OCI-LY3 (cell line): ENCODE measurements at regions not wholly inside any gene's neighbourhood (a gene's known extent, or its start where the extent isn't known, plus 50 kb on each side); places are given as distances from the start of the nearest gene placed in this dataset.

ENCODE experiments used
- H2AFZ ChIP-seq: fragments of 200-600, 300-600 bp; shearing (Covaris generic); 2 replicates; pipeline ENCODE4 v1.6.0; 2014; ENCODE audit warnings: antibody characterized with exemption, low read depth, low read length
- H3K27ac ChIP-seq: fragments of 200-600, 300-600 bp; sonication (generic); 2 replicates; pipeline ENCODE4 v1.5.1; 2014; ENCODE audit warnings: mild to moderate bottlenecking, low read length, moderate library complexity, mixed read lengths
- H3K27me3 ChIP-seq: fragments of 200-600, 300-600 bp; sonication (generic); 2 replicates; pipeline ENCODE4 v1.6.1; 2014; ENCODE audit warnings: low read depth, low read length, mixed read lengths
- H3K36me3 ChIP-seq: fragments of 200-600, 300-600 bp; sonication (generic); replicated peaks from 2 replicates; pipeline ENCODE3; 2014; ENCODE audit warnings: low read depth, low read length, mixed read lengths
- H3K4me1 ChIP-seq: fragments of 300-600, 200-600 bp; sonication (generic); 2 replicates; pipeline ENCODE4 v1.6.1; 2014; ENCODE audit warnings: low read length, mixed read lengths
- H3K4me2 ChIP-seq: fragments of 200-600, 300-600 bp; sonication (generic); 2 replicates; pipeline ENCODE4 v1.6.1; 2014; ENCODE audit warnings: low read length, mixed read lengths
- H3K4me3 ChIP-seq: fragments of 300-600, 200-600 bp; sonication (generic); 2 replicates; pipeline ENCODE4 v1.5.1; 2014; ENCODE audit warnings: antibody characterized with exemption, mild to moderate bottlenecking, low read length, moderate library complexity
- H3K79me2 ChIP-seq: fragments of 300-600, 200-600 bp; shearing (Covaris generic); 2 replicates; pipeline ENCODE4 v1.6.1; 2014; ENCODE audit warnings: mild to moderate bottlenecking, low read length, mixed read lengths
- H3K9ac ChIP-seq: fragments of 300-600, 200-600 bp; shearing (Covaris generic); 2 replicates; pipeline ENCODE4 v1.6.0; 2014; ENCODE audit warnings: mild to moderate bottlenecking, low read length, moderate library complexity
- H3K9me3 ChIP-seq: fragments of 200-600, 300-600 bp; shearing (Covaris generic); 2 replicates; pipeline ENCODE4 v1.6.1; 2014; ENCODE audit warnings: low read length, mixed read lengths; ENCODE audit not compliant: insufficient read depth
- H4K20me1 ChIP-seq: fragments of 200-600, 300-600 bp; sonication (generic); 2 replicates; pipeline ENCODE4 v1.6.1; 2016; ENCODE audit warnings: low read length, mixed read lengths; ENCODE audit not compliant: insufficient read depth
- CTCF ChIP-seq: fragments of 200-600, 300-600 bp; sonication (generic); IDR thresholded peaks from 2 replicates; pipeline ENCODE4 v1.5.1; 2014; ENCODE audit warnings: antibody characterized with exemption, low read length, low read depth
- EZH2phosphoT487 ChIP-seq: fragments of 200-600 bp; shearing (Covaris generic); IDR thresholded peaks from 2 replicates; pipeline ENCODE4 v1.6.1; 2018; ENCODE audit warnings: antibody characterized with exemption, mixed run types, low read depth

GRCh38 chr1:234917495-234918180, 211.0 kb downstream of the TOMM20 start:
- Histone ChIP-seq H2AFZ (no peak overlapping the region), H3K4me2 (no peak overlapping the region), H3K4me3 (no peak overlapping the region), H3K4me1 (peaks cover 2% of the 10 kb centered on the region; the same call in 1 of the 2 replicates), H4K20me1 (no peaks in the 10 kb centered on the region), H3K9me3 (no peaks in the 10 kb centered on the region), H3K9ac (no peak overlapping the region), H3K79me2 (no peaks in the 10 kb centered on the region), H3K27me3 (no peaks in the 10 kb centered on the region), H3K36me3 (no peaks in the 10 kb centered on the region), H3K27ac (no peak overlapping the region)
- TF ChIP-seq CTCF: no peak
- TF ChIP-seq EZH2phosphoT487: no peak

- no peaks in the 10 kb centered on the region for H4K20me1 ChIP-seq
- H3K9ac ChIP-seq: no peak overlapping the region
- H3K36me3 ChIP-seq: no peaks in the 10 kb centered on the region
- TF ChIP-seq CTCF: no peak
- TF ChIP-seq EZH2phosphoT487: no peak
- no peak overlapping the region for H2AFZ ChIP-seq
- no peaks in the 10 kb centered on the region for H3K9me3 ChIP-seq
- no peak overlapping the region for H3K4me2 ChIP-seq
- no peaks in the 10 kb centered on the region for H3K27me3 ChIP-seq
- H3K79me2 ChIP-seq: no peaks in the 10 kb centered on the region
- H3K4me3 ChIP-seq: no peak overlapping the region
- H3K27ac ChIP-seq: no peak overlapping the region
- peaks cover 5% of the 10 kb centered on the region; the same call in 1 of the 2 replicates for H3K4me1 ChIP-seq
Measured at GRCh38 chr1:234916840-234917239, 211.8 kb downstream of the TOMM20 start.

- Histone ChIP-seq H3K9ac (no peak overlapping the region), H3K4me3 (no peak overlapping the region), H3K4me1 (peaks cover 5% of the 10 kb centered on the region; the same call in 1 of the 2 replicates), H3K79me2 (no peaks in the 10 kb centered on the region), H3K36me3 (no peaks in the 10 kb centered on the region), H3K27ac (no peak overlapping the region), H3K4me2 (no peak overlapping the region), H4K20me1 (no peaks in the 10 kb centered on the region), H3K9me3 (no peaks in the 10 kb centered on the region), H2AFZ (no peak overlapping the region), H3K27me3 (no peaks in the 10 kb centered on the region)
- TF ChIP-seq EZH2phosphoT487 (no peak), CTCF (no peak)
Measured at GRCh38 chr1:234915924-234916675, 212.5 kb downstream of the TOMM20 start.

GRCh38 chr1:234914606-234915290, 213.9 kb downstream of the TOMM20 start:
- H3K79me2 ChIP-seq: no peaks in the 10 kb centered on the region
- no peak overlapping the region for H3K4me3 ChIP-seq
- no peak for TF ChIP-seq EZH2phosphoT487
- TF ChIP-seq CTCF: no peak
- no peaks in the 10 kb centered on the region for H3K27me3 ChIP-seq
- H3K9me3 ChIP-seq: no peaks in the 10 kb centered on the region
- H3K4me2 ChIP-seq: no peak overlapping the region
- no peak overlapping the region for H3K27ac ChIP-seq
- H2AFZ ChIP-seq: no peak overlapping the region
- no peaks in the 10 kb centered on the region for H4K20me1 ChIP-seq
- H3K36me3 ChIP-seq: no peaks in the 10 kb centered on the region
- H3K9ac ChIP-seq: no peak overlapping the region
- peaks cover 5% of the 10 kb centered on the region; the same call in 1 of the 2 replicates for H3K4me1 ChIP-seq
